ENCODE measurements at regions not wholly inside any gene's neighbourhood (a gene's known extent, or its start where the extent isn't known, plus 50 kb on each side); places are given as distances from the start of the nearest gene placed in this dataset.

- H3K4me3 Mint-ChIP-seq (ENCODE audit: unreplicated experiment): no peak overlapping the region
- BruUV-seq (replicated peaks): no TSS peak
- H3K27me3 Mint-ChIP-seq (ENCODE audit: insufficient read depth, unreplicated experiment): no peaks in the 10 kb centered on the region
- H3K9me3 Mint-ChIP-seq (ENCODE audit: unreplicated experiment): no peaks in the 10 kb centered on the region
- POLR2A ChIA-PET: interaction anchor here (0.8 to 0.9 kb wide), 2 partner anchors 11 to 298 kb away, joined by 3 to 5 read pairs; no protein-coding TSS in a partner anchor
- intact Hi-C loops (cut with micrococcal nuclease): no loop called here
- DNase-seq (ENCODE audit: unreplicated experiment): peak; percentile 72
- no peaks in the 10 kb centered on the region for H3K36me3 Mint-ChIP-seq (ENCODE audit: insufficient read depth, unreplicated experiment)
- TF ChIP-seq, protein P1, sequence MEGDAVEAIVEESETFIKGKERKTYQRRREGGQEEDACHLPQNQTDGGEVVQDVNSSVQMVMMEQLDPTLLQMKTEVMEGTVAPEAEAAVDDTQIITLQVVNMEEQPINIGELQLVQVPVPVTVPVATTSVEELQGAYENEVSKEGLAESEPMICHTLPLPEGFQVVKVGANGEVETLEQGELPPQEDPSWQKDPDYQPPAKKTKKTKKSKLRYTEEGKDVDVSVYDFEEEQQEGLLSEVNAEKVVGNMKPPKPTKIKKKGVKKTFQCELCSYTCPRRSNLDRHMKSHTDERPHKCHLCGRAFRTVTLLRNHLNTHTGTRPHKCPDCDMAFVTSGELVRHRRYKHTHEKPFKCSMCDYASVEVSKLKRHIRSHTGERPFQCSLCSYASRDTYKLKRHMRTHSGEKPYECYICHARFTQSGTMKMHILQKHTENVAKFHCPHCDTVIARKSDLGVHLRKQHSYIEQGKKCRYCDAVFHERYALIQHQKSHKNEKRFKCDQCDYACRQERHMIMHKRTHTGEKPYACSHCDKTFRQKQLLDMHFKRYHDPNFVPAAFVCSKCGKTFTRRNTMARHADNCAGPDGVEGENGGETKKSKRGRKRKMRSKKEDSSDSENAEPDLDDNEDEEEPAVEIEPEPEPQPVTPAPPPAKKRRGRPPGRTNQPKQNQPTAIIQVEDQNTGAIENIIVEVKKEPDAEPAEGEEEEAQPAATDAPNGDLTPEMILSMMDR (IDR thresholded peaks at IDR 0.05; ENCODE audit: unreplicated experiment): no peak
- H3K4me1 Mint-ChIP-seq (ENCODE audit: insufficient read depth, unreplicated experiment): peaks cover 12% of the 10 kb centered on the region
- H3K27ac Mint-ChIP-seq (ENCODE audit: low read depth, unreplicated experiment): peak overlapping the region; percentile 80
- CTCF ChIA-PET: interaction anchor here (0.6 to 2.0 kb wide), 4 partner anchors 10 to 421 kb away, joined by 3 to 8 read pairs (median 3); no protein-coding TSS in a partner anchor
These were observed 566.8 kb upstream of the USP24 start for GRCh38 chr1:55781944-55782482.

DNA sequence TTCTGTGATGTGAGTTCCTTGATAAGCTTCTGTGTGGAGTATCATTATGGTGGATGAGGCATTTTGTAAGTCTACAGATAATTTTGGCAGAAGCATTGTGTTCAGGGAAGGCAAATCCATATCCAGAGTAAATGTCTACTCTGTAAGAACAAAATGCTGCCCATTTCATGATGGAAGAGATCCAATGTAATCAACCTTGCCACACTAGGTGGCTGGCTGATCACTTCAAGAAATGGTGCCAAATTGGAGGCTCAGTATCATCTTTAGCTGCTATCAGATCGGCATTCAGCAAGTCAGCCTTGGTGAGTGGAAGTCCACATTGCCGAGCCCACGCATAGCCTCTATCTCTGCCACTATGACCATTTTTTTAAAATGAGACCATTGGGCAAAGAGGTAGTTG, 565.8 kb upstream of the USP24 start:
- Mint-ChIP-seq H3K4me3 (ENCODE audit: unreplicated experiment) (no peak overlapping the region), H3K27me3 (ENCODE audit: insufficient read depth, unreplicated experiment) (no peaks in the 10 kb centered on the region), H3K27ac (ENCODE audit: low read depth, unreplicated experiment) (no peak overlapping the region), H3K36me3 (ENCODE audit: insufficient read depth, unreplicated experiment) (no peaks in the 10 kb centered on the region), H3K9me3 (ENCODE audit: unreplicated experiment) (no peaks in the 10 kb centered on the region), H3K4me1 (ENCODE audit: insufficient read depth, unreplicated experiment) (peaks cover 12% of the 10 kb centered on the region)
- TF ChIP-seq, protein P1 (IDR thresholded peaks at IDR 0.05; ENCODE audit: unreplicated experiment): no peak
- BruUV-seq (replicated peaks): no TSS peak
- ChIA-PET POLR2A (interaction anchor here (0.8 kb wide), 1 partner anchor 299 kb away, joined by 3 read pairs; no protein-coding TSS in a partner anchor), CTCF (interaction anchor here (0.6 to 2.0 kb wide), 4 partner anchors 79 to 420 kb away, joined by 3 to 8 read pairs (median 3); no protein-coding TSS in a partner anchor)
- intact Hi-C loops (cut with micrococcal nuclease): no loop called here
- DNase-seq (ENCODE audit: unreplicated experiment): no peak

- Mint-ChIP-seq H3K36me3 (ENCODE audit: insufficient read depth, unreplicated experiment) (no peaks in the 10 kb centered on the region), H3K27me3 (ENCODE audit: insufficient read depth, unreplicated experiment) (no peaks in the 10 kb centered on the region), H3K27ac (ENCODE audit: low read depth, unreplicated experiment) (no peak overlapping the region), H3K9me3 (ENCODE audit: unreplicated experiment) (no peaks in the 10 kb centered on the region), H3K4me1 (ENCODE audit: insufficient read depth, unreplicated experiment) (peaks cover 12% of the 10 kb centered on the region), H3K4me3 (ENCODE audit: unreplicated experiment) (no peak overlapping the region)
- no TSS peak for BruUV-seq (replicated peaks)
- ChIA-PET CTCF (interaction anchor here (0.6 kb wide), 1 partner anchor 635 kb away, joined by 3 read pairs; no protein-coding TSS in a partner anchor), POLR2A (no interaction called here)
- DNase-seq (ENCODE audit: unreplicated experiment): no peak
- intact Hi-C loops (cut with micrococcal nuclease): no loop called here
- TF ChIP-seq, protein P1 (IDR thresholded peaks at IDR 0.05; ENCODE audit: unreplicated experiment): no peak
These were observed 562.4 kb upstream of the USP24 start for GRCh38 chr1:55777545-55777944.

DNA sequence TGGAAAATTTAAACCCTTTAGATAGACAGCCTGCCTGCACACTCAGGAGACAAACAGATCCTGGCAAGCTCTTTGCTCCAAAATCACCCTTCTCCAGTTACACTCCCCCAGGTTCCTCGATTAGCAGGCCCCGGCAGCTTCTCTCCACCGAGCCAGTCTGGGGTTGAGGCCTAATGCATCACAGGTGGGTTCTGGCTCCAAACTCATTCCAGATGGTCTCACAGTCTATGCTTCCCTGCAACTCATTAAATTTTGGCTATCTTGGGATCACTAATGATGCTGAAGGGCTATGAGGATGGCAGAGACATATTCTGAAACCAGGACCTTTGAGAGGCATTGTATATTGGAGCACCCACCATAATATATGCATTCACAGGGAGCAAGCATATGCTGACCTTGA, 559.8 kb upstream of the USP24 start:
- TF ChIP-seq, protein P1 (IDR thresholded peaks at IDR 0.05; ENCODE audit: unreplicated experiment): no peak
- intact Hi-C loops (cut with micrococcal nuclease): no loop called here
- CTCF ChIA-PET: no interaction called here

More for the DNA sequence above, 559.8 kb upstream of the USP24 start:
- no peak for DNase-seq (ENCODE audit: unreplicated experiment)
- H3K36me3 Mint-ChIP-seq (ENCODE audit: insufficient read depth, unreplicated experiment): no peaks in the 10 kb centered on the region
- no TSS peak for BruUV-seq (replicated peaks)
- H3K27ac Mint-ChIP-seq (ENCODE audit: low read depth, unreplicated experiment): no peak overlapping the region
- POLR2A ChIA-PET: no interaction called here
- no peaks in the 10 kb centered on the region for H3K27me3 Mint-ChIP-seq (ENCODE audit: insufficient read depth, unreplicated experiment)
- no peaks in the 10 kb centered on the region for H3K9me3 Mint-ChIP-seq (ENCODE audit: unreplicated experiment)
- H3K4me1 Mint-ChIP-seq (ENCODE audit: insufficient read depth, unreplicated experiment): no peaks in the 10 kb centered on the region
- H3K4me3 Mint-ChIP-seq (ENCODE audit: unreplicated experiment): no peak overlapping the region

Data from MCF 10A (cell line).